ENCODE measurements at regions not wholly inside any gene's neighbourhood (a gene's known extent, or its start where the extent isn't known, plus 50 kb on each side); places are given as distances from the start of the nearest gene placed in this dataset.

DNA sequence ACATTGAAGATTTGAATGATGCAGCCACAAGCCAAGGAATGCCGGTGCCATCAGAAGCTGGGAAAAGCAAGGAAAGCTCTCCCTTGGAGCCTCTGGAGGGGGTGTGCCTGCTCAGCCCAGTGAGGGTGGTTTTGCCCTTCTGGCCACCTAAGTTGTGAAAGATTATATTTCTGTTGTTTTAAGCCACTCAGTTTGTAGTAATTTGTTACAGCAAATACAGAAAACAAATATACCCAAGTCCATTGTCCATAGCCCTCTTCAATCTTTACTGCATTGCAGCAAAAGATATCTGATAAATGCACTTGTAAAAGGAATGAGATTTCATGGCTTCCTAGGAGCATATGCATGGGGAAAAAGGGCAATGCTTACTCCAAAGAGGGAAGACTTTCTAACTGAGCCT is 447.9 kb downstream of the HAPSTR1 start:
- no peaks in the 10 kb centered on the region for H4K20me1 ChIP-seq (ENCODE audit: insufficient read depth, low read length)
- Mint-ChIP-seq H3K27me3 (ENCODE audit: low read depth, unreplicated experiment) (peaks cover 16% of the 10 kb centered on the region), H3K4me1 (ENCODE audit: low read depth, unreplicated experiment) (no peaks in the 10 kb centered on the region), H3K9me3 (ENCODE audit: unreplicated experiment) (no peaks in the 10 kb centered on the region), H3K36me3 (ENCODE audit: low read depth, unreplicated experiment) (no peaks in the 10 kb centered on the region), H3K4me3 (ENCODE audit: unreplicated experiment) (no peak overlapping the region), H3K27ac (ENCODE audit: unreplicated experiment) (no peak overlapping the region)
- H2AFZ ChIP-seq (ENCODE audit: low read depth, low read length): no peak overlapping the region
- peaks cover 5% of the 10 kb centered on the region for H3K9me3 ChIP-seq (ENCODE audit: insufficient read depth, low read depth, low read length)
- DNase-seq (ENCODE audit: low read depth): no peak
- no peak overlapping the region for H3K9ac ChIP-seq (ENCODE audit: low read length)
- FAIRE-seq: no peak
- no peaks in the 10 kb centered on the region for H3K36me3 ChIP-seq (ENCODE audit: insufficient read depth, low read length)
- TF ChIP-seq EZH2 (IDR thresholded peaks at IDR 0.05; ENCODE audit: insufficient read depth, low read length): no peak
- TF ChIP-seq, protein P1, sequence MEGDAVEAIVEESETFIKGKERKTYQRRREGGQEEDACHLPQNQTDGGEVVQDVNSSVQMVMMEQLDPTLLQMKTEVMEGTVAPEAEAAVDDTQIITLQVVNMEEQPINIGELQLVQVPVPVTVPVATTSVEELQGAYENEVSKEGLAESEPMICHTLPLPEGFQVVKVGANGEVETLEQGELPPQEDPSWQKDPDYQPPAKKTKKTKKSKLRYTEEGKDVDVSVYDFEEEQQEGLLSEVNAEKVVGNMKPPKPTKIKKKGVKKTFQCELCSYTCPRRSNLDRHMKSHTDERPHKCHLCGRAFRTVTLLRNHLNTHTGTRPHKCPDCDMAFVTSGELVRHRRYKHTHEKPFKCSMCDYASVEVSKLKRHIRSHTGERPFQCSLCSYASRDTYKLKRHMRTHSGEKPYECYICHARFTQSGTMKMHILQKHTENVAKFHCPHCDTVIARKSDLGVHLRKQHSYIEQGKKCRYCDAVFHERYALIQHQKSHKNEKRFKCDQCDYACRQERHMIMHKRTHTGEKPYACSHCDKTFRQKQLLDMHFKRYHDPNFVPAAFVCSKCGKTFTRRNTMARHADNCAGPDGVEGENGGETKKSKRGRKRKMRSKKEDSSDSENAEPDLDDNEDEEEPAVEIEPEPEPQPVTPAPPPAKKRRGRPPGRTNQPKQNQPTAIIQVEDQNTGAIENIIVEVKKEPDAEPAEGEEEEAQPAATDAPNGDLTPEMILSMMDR (IDR thresholded peaks at IDR 0.05; ENCODE audit: insufficient read depth, low read depth, low read length): no peak
- no peak overlapping the region for H3K4me3 ChIP-seq (ENCODE audit: insufficient read depth, low read depth, low read length)
- no peaks in the 10 kb centered on the region for H3K4me1 ChIP-seq (ENCODE audit: insufficient read depth, low read length)
- no peak overlapping the region for H3K27ac ChIP-seq (ENCODE audit: low read depth, low read length)
- H3K4me2 ChIP-seq (ENCODE audit: low read length): no peak overlapping the region
- H3K79me2 ChIP-seq (ENCODE audit: insufficient read depth, low read length): no peaks in the 10 kb centered on the region
- no peaks in the 10 kb centered on the region for H3K27me3 ChIP-seq (ENCODE audit: insufficient read depth, low read length)

- DNase-seq (ENCODE audit: low read depth): no peak
- Mint-ChIP-seq H3K27me3 (ENCODE audit: low read depth, unreplicated experiment) (peaks cover 3% of the 10 kb centered on the region), H3K4me3 (ENCODE audit: unreplicated experiment) (no peak overlapping the region), H3K36me3 (ENCODE audit: low read depth, unreplicated experiment) (no peaks in the 10 kb centered on the region), H3K27ac (ENCODE audit: unreplicated experiment) (no peak overlapping the region), H3K9me3 (ENCODE audit: unreplicated experiment) (no peaks in the 10 kb centered on the region), H3K4me1 (ENCODE audit: low read depth, unreplicated experiment) (peaks cover 4% of the 10 kb centered on the region)
- H3K4me1 ChIP-seq (ENCODE audit: insufficient read depth, low read length): no peaks in the 10 kb centered on the region
- no peak overlapping the region for H3K4me3 ChIP-seq (ENCODE audit: insufficient read depth, low read depth, low read length)
- no peaks in the 10 kb centered on the region for H3K36me3 ChIP-seq (ENCODE audit: insufficient read depth, low read length)
- FAIRE-seq: no peak
- no peaks in the 10 kb centered on the region for H4K20me1 ChIP-seq (ENCODE audit: insufficient read depth, low read length)
- no peak overlapping the region for H3K9ac ChIP-seq (ENCODE audit: low read length)
- H3K9me3 ChIP-seq (ENCODE audit: insufficient read depth, low read depth, low read length): peaks cover 5% of the 10 kb centered on the region
- H3K79me2 ChIP-seq (ENCODE audit: insufficient read depth, low read length): no peaks in the 10 kb centered on the region
- no peak overlapping the region for H3K27ac ChIP-seq (ENCODE audit: low read depth, low read length)
- H2AFZ ChIP-seq (ENCODE audit: low read depth, low read length): no peak overlapping the region
- H3K27me3 ChIP-seq (ENCODE audit: insufficient read depth, low read length): no peaks in the 10 kb centered on the region
- no peak for TF ChIP-seq EZH2 (IDR thresholded peaks at IDR 0.05; ENCODE audit: insufficient read depth, low read length)
- TF ChIP-seq, protein P1 (IDR thresholded peaks at IDR 0.05; ENCODE audit: insufficient read depth, low read depth, low read length): no peak
- H3K4me2 ChIP-seq (ENCODE audit: low read length): no peak overlapping the region
Observed at GRCh38 chr16:9541723-9542122, 450.3 kb downstream of the HAPSTR1 start.

GRCh38 chr16:9542165-9542755 is 450.8 kb downstream of the HAPSTR1 start:
- no peaks in the 10 kb centered on the region for H3K36me3 Mint-ChIP-seq (ENCODE audit: low read depth, unreplicated experiment)
- Histone ChIP-seq H3K79me2 (ENCODE audit: insufficient read depth, low read length) (no peaks in the 10 kb centered on the region), H3K4me3 (ENCODE audit: insufficient read depth, low read depth, low read length) (no peak overlapping the region), H3K4me1 (ENCODE audit: insufficient read depth, low read length) (no peaks in the 10 kb centered on the region), H2AFZ (ENCODE audit: low read depth, low read length) (no peak overlapping the region), H3K9ac (ENCODE audit: low read length) (no peak overlapping the region), H3K4me2 (ENCODE audit: low read length) (no peak overlapping the region), H3K27me3 (ENCODE audit: insufficient read depth, low read length) (no peaks in the 10 kb centered on the region), H3K36me3 (ENCODE audit: insufficient read depth, low read length) (no peaks in the 10 kb centered on the region), H4K20me1 (ENCODE audit: insufficient read depth, low read length) (no peaks in the 10 kb centered on the region), H3K9me3 (ENCODE audit: insufficient read depth, low read depth, low read length) (peaks cover 5% of the 10 kb centered on the region), H3K27ac (ENCODE audit: low read depth, low read length) (no peak overlapping the region)
- no peak overlapping the region for H3K4me3 Mint-ChIP-seq (ENCODE audit: unreplicated experiment)
- no peak for DNase-seq (ENCODE audit: low read depth)
- TF ChIP-seq EZH2 (IDR thresholded peaks at IDR 0.05; ENCODE audit: insufficient read depth, low read length): no peak
- TF ChIP-seq, protein P1 (IDR thresholded peaks at IDR 0.05; ENCODE audit: insufficient read depth, low read depth, low read length): no peak
- H3K4me1 Mint-ChIP-seq (ENCODE audit: low read depth, unreplicated experiment): peaks cover 4% of the 10 kb centered on the region
- H3K27me3 Mint-ChIP-seq (ENCODE audit: low read depth, unreplicated experiment): peaks cover 3% of the 10 kb centered on the region
- H3K27ac Mint-ChIP-seq (ENCODE audit: unreplicated experiment): no peak overlapping the region
- no peak for FAIRE-seq
- no peaks in the 10 kb centered on the region for H3K9me3 Mint-ChIP-seq (ENCODE audit: unreplicated experiment)
